GM19438 (cell line): ENCODE measurements at regions not wholly inside any gene's neighbourhood (a gene's known extent, or its start where the extent isn't known, plus 50 kb on each side); places are given as distances from the start of the nearest gene placed in this dataset.

Source experiments
- ATAC-seq: cut with Tn5 transposase; IDR thresholded peaks from one replicate; pipeline ENCODE4 v1.9.1; 2021; ENCODE audit warnings: low read depth; ENCODE audit not compliant: unreplicated experiment

DNA sequence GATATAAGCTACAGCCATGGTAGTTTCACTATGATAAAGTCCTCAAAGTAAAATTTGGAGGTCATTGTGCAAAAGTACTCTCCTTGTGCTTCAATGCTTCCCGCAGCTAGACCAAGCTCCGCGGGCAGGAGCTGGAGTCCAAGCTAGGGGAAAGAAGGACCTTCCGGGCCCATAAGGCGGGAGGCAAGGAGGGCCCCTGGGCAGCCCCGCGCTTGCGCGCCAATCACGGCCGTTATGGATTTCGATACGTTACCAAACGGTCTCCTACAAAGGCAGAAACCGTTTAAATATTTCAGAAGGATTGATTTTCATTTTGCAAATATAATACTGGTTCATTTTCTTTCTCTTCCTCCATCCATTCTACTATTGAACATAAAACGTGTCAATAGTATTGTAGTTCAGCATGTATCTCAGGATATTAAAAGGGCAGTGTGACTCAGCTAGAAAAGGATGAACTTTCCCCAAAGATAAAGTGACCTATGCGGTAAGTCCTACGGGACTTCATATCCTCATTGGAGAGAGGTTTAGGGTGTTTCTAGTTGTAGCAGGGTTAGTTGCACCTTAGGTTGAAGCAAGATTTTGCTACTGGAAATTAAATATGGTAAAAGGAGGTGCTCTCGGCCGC lies 128.0 kb downstream of the KIF20B start:
- ATAC-seq: no peak

DNA sequence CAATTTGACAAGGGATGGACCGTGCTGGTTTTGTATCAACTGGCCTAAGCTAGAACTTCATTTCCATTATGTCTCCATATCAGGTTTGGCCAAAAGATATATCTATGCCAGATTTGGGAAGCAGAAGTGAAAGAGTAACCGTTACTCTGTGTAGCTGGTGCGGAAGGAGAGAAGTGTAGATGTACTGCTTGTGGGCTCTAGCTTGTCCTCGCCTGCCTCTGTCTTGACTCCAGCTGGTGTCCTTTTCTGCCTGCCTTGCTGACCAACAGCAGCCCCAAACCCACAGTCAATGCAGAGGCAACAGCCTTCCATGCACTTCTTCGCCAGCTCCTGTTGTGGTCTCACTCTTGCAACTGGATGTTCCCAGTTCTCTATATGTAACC lies 128.5 kb downstream of the KIF20B start:
- no peak for ATAC-seq

- no peak for ATAC-seq
These were observed 129.2 kb downstream of the KIF20B start for GRCh38 chr10:89830624-89831023.

GRCh38 chr10:89836840-89837164 lies 135.4 kb downstream of the KIF20B start:
- no peak for ATAC-seq

DNA sequence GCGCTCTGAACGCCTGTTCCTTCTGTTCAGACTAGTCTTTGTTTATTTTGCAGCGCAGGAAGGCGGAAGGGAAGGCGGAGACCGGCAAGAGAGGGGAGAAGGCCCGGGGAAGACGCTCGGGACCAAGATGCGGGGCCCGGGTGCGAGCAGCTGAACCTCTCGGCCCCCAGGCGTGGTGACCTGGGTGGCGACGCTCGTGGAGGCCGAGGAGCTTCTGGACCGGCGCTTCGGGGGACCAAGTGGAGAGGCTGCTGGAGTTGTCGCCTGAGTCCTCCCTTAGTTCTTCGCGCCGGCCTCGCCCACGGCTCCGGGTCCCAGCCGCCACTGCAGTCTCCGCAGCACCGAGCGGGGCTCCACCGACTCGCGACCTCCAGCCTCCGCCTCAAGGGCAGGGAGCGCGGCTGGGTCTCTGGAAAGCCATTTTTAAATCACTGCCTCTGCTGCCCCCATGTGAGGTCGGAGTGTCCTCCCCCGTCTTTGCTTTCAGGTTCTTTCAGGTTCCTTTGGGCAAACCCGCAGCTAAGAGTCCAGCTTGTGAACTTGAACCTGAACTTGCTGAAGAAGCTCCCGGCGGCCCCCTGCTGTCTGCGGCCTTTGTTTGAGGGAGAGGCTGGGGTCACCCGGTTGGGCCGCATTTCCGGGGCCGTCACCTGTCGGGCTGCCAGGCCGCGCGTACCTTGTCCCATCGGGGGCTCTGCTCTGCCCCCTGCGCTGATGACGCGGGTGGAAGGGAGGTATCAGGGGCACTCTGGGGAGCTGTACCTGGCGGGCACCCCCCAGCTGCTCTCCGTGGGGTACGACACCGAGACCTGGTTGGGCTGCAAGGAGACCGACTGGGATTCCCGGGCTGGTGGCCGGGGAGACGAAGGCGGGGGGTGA lies 136.0 kb downstream of the KIF20B start:
- ATAC-seq: no peak

DNA sequence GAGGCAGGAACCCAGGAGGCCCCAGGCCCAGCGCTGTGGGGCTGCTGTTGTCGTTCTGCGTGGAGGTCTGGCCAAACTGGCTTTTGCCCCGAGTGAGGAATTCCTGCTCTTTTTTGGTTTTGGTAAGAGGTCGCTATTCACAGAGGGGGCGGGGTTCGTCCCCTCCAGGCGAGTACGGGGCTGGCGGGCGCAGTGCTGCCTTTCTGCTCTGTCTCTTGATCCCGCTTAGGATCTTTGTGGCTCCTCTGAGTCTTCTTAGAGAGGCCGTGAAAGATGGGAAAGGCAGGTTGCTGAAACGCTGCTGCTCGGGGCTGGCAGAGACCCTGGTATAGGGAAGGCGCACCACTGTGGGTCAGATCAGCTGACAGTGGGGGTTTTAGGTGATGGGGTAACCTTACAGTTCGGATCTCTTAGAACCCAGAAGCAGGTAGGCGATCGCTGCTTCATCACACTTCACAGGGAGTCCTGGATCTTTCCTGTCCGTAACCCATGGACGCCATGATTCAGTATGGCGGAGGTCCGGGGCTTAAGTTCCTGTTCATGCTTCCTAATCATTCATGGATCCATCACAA lies 136.7 kb downstream of the KIF20B start:
- no peak for ATAC-seq

DNA sequence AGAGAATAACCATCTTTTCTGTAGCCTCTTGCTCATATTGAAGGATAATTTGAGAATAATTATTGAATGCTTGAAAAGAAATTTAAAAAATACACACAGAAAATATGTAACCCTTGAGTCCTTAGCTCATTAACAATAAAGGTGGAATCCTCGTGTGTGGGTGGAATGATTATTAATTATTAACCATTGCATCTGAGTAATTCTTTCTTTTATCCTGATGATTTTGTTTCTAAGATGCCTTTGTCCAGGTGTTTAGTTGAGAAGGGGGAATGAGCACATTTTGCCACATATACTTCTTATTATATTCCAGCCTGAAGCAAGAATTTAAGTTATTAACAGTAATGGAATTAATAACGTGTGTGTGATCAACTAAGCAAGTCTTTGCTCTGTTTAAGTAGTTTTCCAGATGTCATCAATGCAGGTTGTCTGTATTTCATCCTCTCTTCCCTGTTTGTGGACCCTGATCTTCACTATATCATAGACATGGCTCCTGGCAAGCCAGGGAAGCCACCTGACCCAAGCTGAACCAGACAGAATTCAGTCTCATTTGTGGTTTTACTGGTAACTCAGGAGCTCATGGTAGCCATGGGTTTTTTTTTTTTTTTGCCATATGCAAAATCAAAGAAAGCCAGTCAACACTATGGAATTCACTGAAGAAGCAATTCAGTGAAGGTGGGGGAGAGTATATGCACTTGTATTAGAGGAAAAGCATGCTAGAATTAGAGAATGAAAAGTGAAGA lies 144.3 kb downstream of the KIF20B start:
- no peak for ATAC-seq

GRCh38 chr10:89846281-89846630 lies 144.9 kb downstream of the KIF20B start:
- ATAC-seq: no peak

- no peak for ATAC-seq
These were observed 145.4 kb downstream of the KIF20B start for GRCh38 chr10:89846786-89847185.

DNA sequence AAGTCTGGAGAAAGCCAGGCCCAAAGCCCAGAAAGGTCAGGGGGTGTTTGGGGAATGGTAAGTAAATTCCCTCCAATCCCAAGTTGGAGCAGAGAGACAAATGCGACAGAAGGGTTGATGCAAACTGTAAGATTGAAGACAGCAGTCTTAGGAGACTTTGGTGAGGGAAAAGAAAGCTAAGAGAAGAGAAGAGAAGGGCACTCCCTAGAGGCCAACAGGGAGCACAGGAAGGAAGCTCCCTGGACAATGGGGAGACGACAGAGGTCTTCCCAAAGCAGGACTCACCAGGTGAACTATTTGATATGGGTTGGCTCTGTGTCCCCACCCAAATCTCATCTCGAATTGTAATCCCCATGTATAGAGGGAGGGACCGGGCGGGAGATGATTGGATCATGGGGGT lies 151.5 kb downstream of the KIF20B start:
- no peak for ATAC-seq

- no peak for ATAC-seq
These were observed 152.4 kb downstream of the KIF20B start for GRCh38 chr10:89853781-89854191.

DNA sequence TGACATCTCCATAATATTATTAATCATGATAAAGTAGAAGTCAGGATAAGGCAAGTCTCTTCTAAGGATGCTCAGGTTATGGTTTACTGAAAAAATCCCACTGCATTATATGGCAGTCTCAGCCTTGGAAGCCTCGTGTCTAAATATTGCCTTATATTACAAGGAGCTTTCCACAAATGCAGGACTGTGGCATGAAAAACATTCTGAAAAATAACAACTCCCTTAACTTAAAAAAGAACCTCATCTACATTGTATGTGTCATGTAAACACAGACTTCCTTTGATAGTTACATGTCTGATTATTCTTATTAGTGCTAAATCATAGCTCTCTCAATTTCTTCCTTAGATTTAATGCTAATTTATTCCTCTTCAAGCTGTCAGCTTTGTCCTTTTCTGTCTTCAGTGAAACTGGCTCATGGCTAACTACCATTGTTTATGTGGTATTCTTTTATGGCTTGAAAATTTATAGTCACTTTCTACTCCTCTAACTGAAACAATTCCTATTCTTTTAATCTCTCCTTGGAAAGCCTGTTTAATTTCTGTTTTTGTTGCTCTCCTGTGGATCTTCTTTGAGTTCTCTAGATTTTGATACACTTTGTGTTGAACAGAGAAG lies 156.1 kb downstream of the KIF20B start:
- ATAC-seq: no peak

GRCh38 chr10:89861199-89861573 lies 159.8 kb downstream of the KIF20B start:
- ATAC-seq: no peak

- ATAC-seq: no peak
These were observed 160.4 kb downstream of the KIF20B start for GRCh38 chr10:89861584-89862301.

GRCh38 chr10:89867964-89868363 lies 166.6 kb downstream of the KIF20B start:
- no peak for ATAC-seq

DNA sequence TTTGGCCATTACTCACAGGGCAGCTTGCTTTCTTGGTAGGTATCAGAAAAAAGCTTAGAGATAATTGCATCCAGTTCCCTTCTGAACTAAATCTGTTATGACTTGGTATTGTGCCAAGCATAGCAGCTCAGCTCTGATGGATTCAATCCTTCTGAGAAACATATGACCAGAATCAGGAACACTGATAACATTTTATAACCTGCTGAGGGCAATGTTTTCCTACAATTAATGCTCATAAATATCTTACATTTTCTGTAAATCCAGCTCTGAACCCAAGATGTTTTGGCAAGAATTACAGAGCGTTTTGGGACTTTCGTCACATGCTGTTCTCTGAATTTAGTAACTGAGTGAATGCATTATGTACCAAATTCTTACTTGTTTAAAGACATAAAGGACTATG lies 167.8 kb downstream of the KIF20B start:
- no peak for ATAC-seq

GRCh38 chr10:89869592-89870156 lies 168.3 kb downstream of the KIF20B start:
- ATAC-seq: no peak

GRCh38 chr10:89870936-89871335 lies 169.5 kb downstream of the KIF20B start:
- no peak for ATAC-seq

DNA sequence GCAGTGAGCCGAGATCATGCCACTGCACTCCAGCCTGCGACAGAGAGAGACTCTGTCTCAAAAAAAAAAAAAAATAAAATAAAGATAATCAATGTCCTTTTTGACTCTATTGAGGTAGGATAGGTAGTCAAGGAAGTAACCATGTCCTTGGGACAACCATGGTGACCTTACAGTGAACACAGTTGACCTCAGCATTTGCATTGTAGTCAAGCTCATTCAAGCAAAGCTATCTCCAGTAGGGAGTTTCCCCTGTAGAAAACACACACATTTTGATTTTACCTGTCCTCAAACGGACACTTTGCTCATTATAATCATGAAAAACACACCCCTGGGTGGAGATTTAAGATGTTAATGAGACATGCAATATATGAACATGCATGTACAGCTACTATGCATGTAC lies 171.7 kb downstream of the KIF20B start:
- peak; percentile 92 for ATAC-seq

- ATAC-seq: no peak
These were observed 174.2 kb downstream of the KIF20B start for GRCh38 chr10:89875557-89875956.
